Peyer's patch (tissue), 4 donors: ENCODE measurements at regions not wholly inside any gene's neighbourhood (a gene's known extent, or its start where the extent isn't known, plus 50 kb on each side); places are given as distances from the start of the nearest gene placed in this dataset.

ENCODE experiments used
- DNase-seq, 3 donors: peaks; one replicate each; pipeline ENCODE4 v3.0.0-alpha.2; 2017 to 2019
- H3K27ac ChIP-seq, 4 donors: fragments of 200-600 bp; sonication (generic); one replicate each; pipeline ENCODE4 v1.5.1; 2016 to 2019
- H3K27me3 ChIP-seq, 2 donors: fragments of 200-600 bp; sonication (generic); one replicate each; pipeline ENCODE4 v1.5.1; 2019
- H3K36me3 ChIP-seq, 3 donors: fragments of 200-600 bp; sonication (generic); one replicate each; pipeline ENCODE4 v1.5.1; 2016 to 2019
- H3K4me1 ChIP-seq, 4 donors: fragments of 200-600 bp; sonication (generic); one replicate each; pipeline ENCODE4 v1.5.1; 2016 to 2019
- H3K4me3 ChIP-seq, 4 donors: fragments of 200-600 bp; sonication (generic); 1 replicate in 3 of 4; 2 replicates in 1 of 4; pipeline ENCODE4 v1.5.1; 2016 to 2019; ENCODE audit warnings: mild to moderate bottlenecking in 1 of 4
- H3K9me3 ChIP-seq, 4 donors: fragments of 200-600 bp; sonication (generic); one replicate each; pipeline ENCODE4 v1.5.1; 2016 to 2019; ENCODE audit warnings: mild to moderate bottlenecking in 1 of 4
- CTCF ChIP-seq, 6 experiments: fragments of 450-650 bp in 4 of 6; fragments of 200-600 bp in 2 of 6; sonication (generic) in 1 of 6; IDR thresholded peaks; one replicate each; pipeline ENCODE4 v1.5.1; 2017 to 2019; ENCODE audit warnings: antibody characterized with exemption in 6 of 6, mild to moderate bottlenecking in 3 of 6, moderate library complexity in 1 of 6
- POLR2A ChIP-seq, 2 donors: fragments of 450-650 bp; IDR thresholded peaks; one replicate each; pipeline ENCODE4 v1.5.1; 2017; ENCODE audit warnings: antibody characterized with exemption in 2 of 2, mild to moderate bottlenecking in 2 of 2, moderate library complexity in 2 of 2

- Histone ChIP-seq H3K4me1 (no peaks in the 10 kb centered on the region), H3K27ac (no peak overlapping the region), H3K36me3 (no peaks in the 10 kb centered on the region), H3K9me3 (no peaks in the 10 kb centered on the region), H3K27me3 (no peaks in the 10 kb centered on the region), H3K4me3 (no peak overlapping the region)
- DNase-seq, result no peak
- no peak for TF ChIP-seq CTCF (IDR thresholded peaks at IDR 0.05)
- no peak for TF ChIP-seq POLR2A (IDR thresholded peaks at IDR 0.05)
Observed at GRCh38 chr3:8254489-8254888, 247.1 kb upstream of the LMCD1 start.

GRCh38 chr3:8255725-8256124, 245.9 kb upstream of the LMCD1 start:
- TF ChIP-seq CTCF (IDR thresholded peaks at IDR 0.05) (no peak), POLR2A (IDR thresholded peaks at IDR 0.05) (no peak)
- no peaks in the 10 kb centered on the region for H3K27me3 ChIP-seq
- H3K36me3 ChIP-seq, result no peaks in the 10 kb centered on the region
- no peak for DNase-seq
- H3K4me1 ChIP-seq, result no peaks in the 10 kb centered on the region
- H3K9me3 ChIP-seq, result no peaks in the 10 kb centered on the region
- no peak overlapping the region for H3K4me3 ChIP-seq
- no peak overlapping the region for H3K27ac ChIP-seq

GRCh38 chr3:8256441-8257071, 245.1 kb upstream of the LMCD1 start:
- Histone ChIP-seq H3K9me3 (no peaks in the 10 kb centered on the region), H3K27ac (no peak overlapping the region), H3K4me3 (no peak overlapping the region), H3K27me3 (no peaks in the 10 kb centered on the region), H3K4me1 (no peaks in the 10 kb centered on the region), H3K36me3 (no peaks in the 10 kb centered on the region)
- TF ChIP-seq POLR2A (IDR thresholded peaks at IDR 0.05) (no peak), CTCF (IDR thresholded peaks at IDR 0.05) (no peak)
- no peak for DNase-seq

GRCh38 chr3:8261018-8261417, 240.6 kb upstream of the LMCD1 start:
- Histone ChIP-seq H3K27ac (no peak overlapping the region), H3K4me1 (no peaks in the 10 kb centered on the region), H3K9me3 (no peaks in the 10 kb centered on the region), H3K4me3 (no peak overlapping the region), H3K36me3 (no peaks in the 10 kb centered on the region), H3K27me3 (no peaks in the 10 kb centered on the region)
- DNase-seq, result no peak
- TF ChIP-seq CTCF (IDR thresholded peaks at IDR 0.05) (no peak), POLR2A (IDR thresholded peaks at IDR 0.05) (no peak)

GRCh38 chr3:8266730-8267131, 234.9 kb upstream of the LMCD1 start:
- TF ChIP-seq POLR2A (IDR thresholded peaks at IDR 0.05) (no peak), CTCF (IDR thresholded peaks at IDR 0.05) (no peak)
- Histone ChIP-seq H3K27ac (no peak overlapping the region), H3K9me3 (no peaks in the 10 kb centered on the region)

GRCh38 chr3:8273479-8273878, 228.1 kb upstream of the LMCD1 start:
- Histone ChIP-seq H3K27me3 (no peaks in the 10 kb centered on the region), H3K9me3 (no peaks in the 10 kb centered on the region), H3K4me1 (no peaks in the 10 kb centered on the region), H3K36me3 (no peaks in the 10 kb centered on the region), H3K4me3 (no peak overlapping the region), H3K27ac (no peak overlapping the region)
- TF ChIP-seq CTCF (IDR thresholded peaks at IDR 0.05) (no peak), POLR2A (IDR thresholded peaks at IDR 0.05) (no peak)
- DNase-seq, result no peak

More at GRCh38 chr3:8266730-8267131, 234.9 kb upstream of the LMCD1 start:
- DNase-seq, result no peak
- no peaks in the 10 kb centered on the region for H3K27me3 ChIP-seq
- H3K4me1 ChIP-seq, result no peaks in the 10 kb centered on the region
- H3K36me3 ChIP-seq, result no peaks in the 10 kb centered on the region
- no peak overlapping the region for H3K4me3 ChIP-seq
